Liver (tissue), 3 donors: ENCODE measurements at regions not wholly inside any gene's neighbourhood (a gene's known extent, or its start where the extent isn't known, plus 50 kb on each side); places are given as distances from the start of the nearest gene placed in this dataset.

Source experiments
- GABPA ChIP-seq, 2 donors: IDR thresholded peaks in 1 of 2; conservative IDR thresholded peaks in 1 of 2; 2 replicates each; pipeline ENCODE4 v1.6.1; 2016; ENCODE audit warnings: antibody characterized with exemption in 2 of 2, mild to moderate bottlenecking in 1 of 2, moderate library complexity in 1 of 2
- MAX ChIP-seq: IDR thresholded peaks from 2 replicates; pipeline ENCODE4 v1.6.1; 2016; ENCODE audit warnings: antibody characterized with exemption
- TF ChIP-seq, protein P1 (sequence below): fragments of 150-350 bp; IDR thresholded peaks from 2 replicates; pipeline ENCODE4 v1.5.1; 2017; ENCODE audit warnings: improper control_type of control experiment, low read depth, low read length; ENCODE audit not compliant: missing input control
- donor health status: healthy.
- donor health status: healthy.

DNA sequence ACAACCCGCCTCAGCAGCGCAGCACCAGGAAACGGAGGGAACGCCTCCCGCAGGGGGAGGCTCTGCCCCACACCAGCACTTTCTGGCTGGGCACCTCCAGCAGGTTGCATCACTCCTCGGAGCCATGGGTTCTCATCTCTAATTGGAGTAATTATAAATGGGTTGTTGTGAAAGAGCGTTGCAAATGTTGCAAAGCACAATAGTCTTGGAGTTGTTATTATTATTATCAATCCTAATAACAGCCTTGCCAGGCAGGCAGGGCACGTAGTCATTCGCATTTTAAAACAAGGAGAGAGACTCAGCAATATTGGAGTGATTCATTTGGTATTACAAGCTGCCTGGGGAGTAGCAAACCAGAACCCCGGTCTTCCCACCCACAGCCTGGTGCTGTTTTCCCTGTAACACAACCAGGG is 108.6 kb upstream of the GJB6 start:
- TF ChIP-seq, protein P1, sequence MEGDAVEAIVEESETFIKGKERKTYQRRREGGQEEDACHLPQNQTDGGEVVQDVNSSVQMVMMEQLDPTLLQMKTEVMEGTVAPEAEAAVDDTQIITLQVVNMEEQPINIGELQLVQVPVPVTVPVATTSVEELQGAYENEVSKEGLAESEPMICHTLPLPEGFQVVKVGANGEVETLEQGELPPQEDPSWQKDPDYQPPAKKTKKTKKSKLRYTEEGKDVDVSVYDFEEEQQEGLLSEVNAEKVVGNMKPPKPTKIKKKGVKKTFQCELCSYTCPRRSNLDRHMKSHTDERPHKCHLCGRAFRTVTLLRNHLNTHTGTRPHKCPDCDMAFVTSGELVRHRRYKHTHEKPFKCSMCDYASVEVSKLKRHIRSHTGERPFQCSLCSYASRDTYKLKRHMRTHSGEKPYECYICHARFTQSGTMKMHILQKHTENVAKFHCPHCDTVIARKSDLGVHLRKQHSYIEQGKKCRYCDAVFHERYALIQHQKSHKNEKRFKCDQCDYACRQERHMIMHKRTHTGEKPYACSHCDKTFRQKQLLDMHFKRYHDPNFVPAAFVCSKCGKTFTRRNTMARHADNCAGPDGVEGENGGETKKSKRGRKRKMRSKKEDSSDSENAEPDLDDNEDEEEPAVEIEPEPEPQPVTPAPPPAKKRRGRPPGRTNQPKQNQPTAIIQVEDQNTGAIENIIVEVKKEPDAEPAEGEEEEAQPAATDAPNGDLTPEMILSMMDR: no peak
- TF ChIP-seq MAX: no peak
- TF ChIP-seq GABPA (IDR thresholded peaks at IDR 0.05 in 1 of 2, conservative IDR thresholded peaks at IDR 0.05 in 1 of 2): no peak
